AG09319 (cell line): ENCODE measurements at regions not wholly inside any gene's neighbourhood (a gene's known extent, or its start where the extent isn't known, plus 50 kb on each side); places are given as distances from the start of the nearest gene placed in this dataset.
"Not testable (repeated sequence)": the region's sequence is repeated elsewhere in the genome, so short reads cannot be mapped to it uniquely, and the experiment has no call there.

Experiments used
- DNase-seq: peaks from one replicate; pipeline ENCODE4 v3.0.0-alpha.2; 2010; ENCODE audit warnings: low read depth; ENCODE audit errors: extremely low read depth
- TF ChIP-seq, protein P1 (sequence below): IDR thresholded peaks from 2 replicates; pipeline ENCODE4 v1.5.1; 2011; ENCODE audit warnings: low read depth, mild to moderate bottlenecking, inconsistent platforms, low read length, moderate library complexity

- no peak for DNase-seq
- TF ChIP-seq, protein P1, sequence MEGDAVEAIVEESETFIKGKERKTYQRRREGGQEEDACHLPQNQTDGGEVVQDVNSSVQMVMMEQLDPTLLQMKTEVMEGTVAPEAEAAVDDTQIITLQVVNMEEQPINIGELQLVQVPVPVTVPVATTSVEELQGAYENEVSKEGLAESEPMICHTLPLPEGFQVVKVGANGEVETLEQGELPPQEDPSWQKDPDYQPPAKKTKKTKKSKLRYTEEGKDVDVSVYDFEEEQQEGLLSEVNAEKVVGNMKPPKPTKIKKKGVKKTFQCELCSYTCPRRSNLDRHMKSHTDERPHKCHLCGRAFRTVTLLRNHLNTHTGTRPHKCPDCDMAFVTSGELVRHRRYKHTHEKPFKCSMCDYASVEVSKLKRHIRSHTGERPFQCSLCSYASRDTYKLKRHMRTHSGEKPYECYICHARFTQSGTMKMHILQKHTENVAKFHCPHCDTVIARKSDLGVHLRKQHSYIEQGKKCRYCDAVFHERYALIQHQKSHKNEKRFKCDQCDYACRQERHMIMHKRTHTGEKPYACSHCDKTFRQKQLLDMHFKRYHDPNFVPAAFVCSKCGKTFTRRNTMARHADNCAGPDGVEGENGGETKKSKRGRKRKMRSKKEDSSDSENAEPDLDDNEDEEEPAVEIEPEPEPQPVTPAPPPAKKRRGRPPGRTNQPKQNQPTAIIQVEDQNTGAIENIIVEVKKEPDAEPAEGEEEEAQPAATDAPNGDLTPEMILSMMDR: no peak
Measured at GRCh38 chr7:119010635-119011034, 786.1 kb downstream of the ANKRD7 start.

DNA sequence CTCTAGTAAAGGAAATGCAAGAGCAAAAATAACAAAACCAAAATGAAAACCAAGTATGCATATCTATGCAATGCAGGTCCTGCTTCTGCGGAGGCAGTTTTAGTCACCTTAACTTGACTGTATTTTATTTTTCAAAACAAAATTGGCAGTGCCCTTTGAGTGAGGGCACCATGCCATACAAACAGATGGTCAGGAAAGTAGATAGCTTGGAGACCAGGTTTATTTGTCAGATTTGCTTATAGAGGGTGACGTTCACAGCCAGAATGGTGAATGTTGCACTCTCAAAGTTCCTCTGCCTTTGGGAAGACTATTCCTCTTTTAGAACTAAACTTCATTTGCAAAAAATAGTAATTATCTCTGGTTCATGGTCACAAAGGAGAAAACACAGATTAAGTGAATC lies 801.9 kb downstream of the ANKRD7 start:
- no peak for DNase-seq
- TF ChIP-seq, protein P1: no peak

GRCh38 chr7:119028736-119029135 lies 804.2 kb downstream of the ANKRD7 start:
- TF ChIP-seq, protein P1: no peak
- no peak for DNase-seq

DNA sequence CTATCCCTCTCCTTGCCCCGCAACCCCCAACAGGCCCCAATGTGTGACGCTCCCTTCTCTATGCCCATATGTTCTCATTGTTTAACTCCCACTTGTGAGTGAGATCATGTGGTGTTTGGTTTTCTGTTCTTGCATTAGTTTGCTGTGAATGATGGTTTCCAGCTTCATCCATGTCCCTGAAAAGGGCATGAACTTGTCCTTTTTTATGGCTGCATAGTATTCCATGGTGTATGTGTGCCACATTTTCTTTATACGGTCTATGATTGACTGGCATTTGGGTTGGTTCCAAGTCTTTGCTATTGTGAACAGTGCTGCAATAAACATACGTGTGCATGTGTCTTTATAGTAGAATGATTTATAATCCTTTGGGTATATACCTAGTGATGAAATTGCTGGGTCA lies 807.6 kb downstream of the ANKRD7 start:
- DNase-seq: not testable (repeated sequence)

DNA sequence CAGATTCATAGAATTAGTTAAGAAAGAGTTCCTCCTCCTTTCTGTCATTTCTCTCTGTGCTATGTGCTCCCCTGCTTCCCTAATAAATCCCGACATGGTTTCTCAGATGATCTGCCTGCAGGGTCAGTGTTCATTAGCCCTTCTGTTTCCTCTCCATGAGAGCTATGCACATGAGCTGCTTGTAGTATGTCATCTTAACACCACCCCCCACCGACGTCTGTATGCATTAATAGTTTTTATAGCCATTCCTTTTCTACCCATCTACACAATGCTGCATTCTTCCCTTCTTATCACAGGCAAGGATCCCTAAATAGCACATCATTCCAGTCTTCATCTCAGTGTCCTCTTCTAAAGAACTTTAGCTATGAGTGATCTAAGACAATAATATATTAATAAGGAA lies 809.1 kb downstream of the ANKRD7 start:
- TF ChIP-seq, protein P1: no peak
- no peak for DNase-seq

DNA sequence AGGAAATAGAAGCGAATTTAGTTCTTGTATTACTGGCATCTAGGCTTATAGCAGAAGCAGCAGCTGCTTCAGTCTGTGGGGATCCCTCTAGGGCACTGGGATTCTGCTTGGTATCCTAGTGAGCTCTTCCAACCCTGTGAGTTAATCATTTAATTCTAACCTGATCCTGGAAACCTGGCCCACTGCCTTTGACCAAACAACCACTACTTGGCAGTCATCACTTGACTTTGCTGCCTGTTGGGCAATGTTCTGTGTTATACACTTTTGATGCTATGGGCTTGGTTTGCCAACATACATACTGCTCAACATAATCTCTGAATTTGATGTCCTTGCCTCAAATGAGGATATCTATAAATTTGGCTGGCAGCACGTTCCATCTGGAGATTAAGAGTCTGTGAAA lies 813.4 kb downstream of the ANKRD7 start:
- DNase-seq: no peak
- TF ChIP-seq, protein P1: no peak

DNA sequence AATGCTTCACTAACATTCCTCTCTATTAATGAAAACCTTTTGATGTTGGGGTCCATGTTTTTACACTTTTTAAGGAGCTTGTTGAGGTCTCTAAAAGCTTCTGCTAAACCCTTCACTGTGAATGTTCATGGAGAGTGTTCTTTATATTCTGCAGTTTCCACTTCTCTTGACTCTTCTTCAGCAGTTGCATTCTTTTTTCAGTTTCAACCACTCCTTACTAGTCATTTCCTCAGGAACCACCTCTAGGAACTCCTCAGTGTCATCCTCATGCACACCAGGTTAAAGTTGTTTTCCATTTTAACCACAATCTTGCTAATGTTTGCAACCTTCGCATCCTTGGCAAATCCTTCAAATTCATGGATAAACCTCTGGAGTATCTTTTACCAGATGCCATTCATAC lies 821.6 kb downstream of the ANKRD7 start:
- TF ChIP-seq, protein P1: no peak
- DNase-seq: no peak

DNA sequence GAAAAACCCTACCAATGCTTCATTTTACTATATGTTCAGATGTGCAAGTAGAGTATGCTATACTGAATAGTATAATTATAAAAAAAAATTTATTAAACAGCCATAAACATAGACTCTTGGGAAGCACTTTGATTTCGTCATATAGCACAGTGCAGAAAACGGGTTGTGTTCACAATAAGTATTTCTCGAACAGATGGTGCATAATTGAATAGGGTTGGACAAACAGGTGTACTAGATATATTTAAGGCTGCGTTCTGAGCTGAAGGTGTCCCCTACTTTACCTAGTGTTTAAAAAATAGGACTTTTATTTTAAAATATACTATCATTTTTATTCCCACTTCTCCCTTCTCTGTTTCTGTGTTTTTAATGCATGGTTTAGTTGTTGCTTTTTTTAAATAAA lies 841.5 kb downstream of the ANKRD7 start:
- TF ChIP-seq, protein P1: no peak
- DNase-seq: no peak
